HG03575 (cell line): ENCODE measurements at regions not wholly inside any gene's neighbourhood (a gene's known extent, or its start where the extent isn't known, plus 50 kb on each side); places are given as distances from the start of the nearest gene placed in this dataset.

ENCODE experiments used
- ATAC-seq: cut with Tn5 transposase; IDR thresholded peaks from one replicate; pipeline ENCODE4 v1.9.1; 2021; ENCODE audit not compliant: unreplicated experiment, insufficient number of reproducible peaks, low FRiP score; ENCODE audit errors: extremely low read depth

DNA sequence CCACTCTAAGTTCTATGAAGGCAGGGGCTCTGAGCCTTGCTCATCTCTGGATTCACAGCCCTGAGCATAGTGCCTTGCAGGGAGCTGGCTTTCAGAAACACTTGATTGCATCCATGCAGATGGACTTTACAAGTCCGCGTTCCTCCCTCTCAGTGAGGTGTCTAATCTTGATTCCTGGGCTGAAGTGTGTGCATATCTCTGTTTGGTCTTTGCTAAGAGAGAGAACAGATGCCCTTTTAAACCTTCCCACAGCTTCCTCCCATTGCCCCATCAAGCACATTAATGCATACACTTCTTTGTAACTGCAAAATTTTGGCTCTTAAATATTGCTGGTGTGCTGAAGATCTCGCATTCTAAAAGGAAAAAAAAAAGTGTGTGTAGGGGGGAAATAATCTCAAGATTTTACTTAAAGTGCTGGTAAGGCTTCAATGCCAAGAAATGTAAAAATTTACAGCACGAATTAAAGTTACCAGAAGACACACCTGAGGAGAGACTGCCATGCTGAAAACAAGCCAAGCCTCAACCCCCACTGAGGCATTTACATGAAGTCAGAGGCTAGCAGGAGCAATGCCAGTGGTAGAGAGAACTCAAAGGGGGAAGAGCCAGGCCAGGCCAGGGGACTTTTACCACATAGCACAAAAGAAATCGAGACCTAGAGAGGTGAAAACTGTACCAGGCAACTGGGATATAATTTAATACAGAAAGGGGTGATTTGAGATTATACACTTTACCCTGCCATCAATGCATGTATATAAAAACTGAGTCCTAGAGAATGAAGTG lies 492.1 kb downstream of the SOX6 start:
- ATAC-seq: no peak

DNA sequence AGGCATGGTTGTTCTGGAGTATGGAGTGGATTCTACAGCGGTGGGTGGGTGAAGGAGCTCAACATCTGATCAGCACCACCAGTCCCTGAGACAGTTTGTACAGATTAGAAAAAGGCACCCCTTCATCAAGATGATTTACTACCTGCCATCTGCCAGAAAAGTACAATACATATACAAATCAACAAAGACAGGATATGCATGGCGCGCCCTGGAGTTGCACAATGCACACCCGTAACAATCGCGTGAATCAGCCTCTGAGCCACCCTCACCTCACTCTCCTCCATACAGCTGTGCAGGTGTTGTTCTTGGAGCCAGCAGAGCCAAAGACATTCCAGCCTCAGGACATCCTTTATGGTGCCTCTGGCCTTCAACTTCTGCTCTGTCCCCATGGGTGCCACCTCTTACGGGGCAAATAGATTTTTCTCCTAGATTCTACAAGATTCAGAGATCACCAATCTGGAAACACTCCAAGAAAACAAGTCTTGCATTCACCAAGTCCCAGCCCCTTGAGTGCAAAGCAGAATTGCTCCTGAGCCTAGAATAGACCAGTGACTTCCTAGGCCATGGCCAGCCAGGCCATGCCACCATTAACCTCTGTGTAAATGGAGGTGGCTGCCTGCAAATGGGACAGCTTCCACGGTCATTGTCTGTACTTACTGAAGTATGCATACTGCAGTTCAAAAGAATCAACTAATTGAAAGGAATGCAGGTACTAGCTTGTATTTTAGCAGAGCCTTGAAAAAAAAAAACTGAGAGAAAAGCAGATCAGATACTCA lies 490.9 kb downstream of the SOX6 start:
- no peak for ATAC-seq

DNA sequence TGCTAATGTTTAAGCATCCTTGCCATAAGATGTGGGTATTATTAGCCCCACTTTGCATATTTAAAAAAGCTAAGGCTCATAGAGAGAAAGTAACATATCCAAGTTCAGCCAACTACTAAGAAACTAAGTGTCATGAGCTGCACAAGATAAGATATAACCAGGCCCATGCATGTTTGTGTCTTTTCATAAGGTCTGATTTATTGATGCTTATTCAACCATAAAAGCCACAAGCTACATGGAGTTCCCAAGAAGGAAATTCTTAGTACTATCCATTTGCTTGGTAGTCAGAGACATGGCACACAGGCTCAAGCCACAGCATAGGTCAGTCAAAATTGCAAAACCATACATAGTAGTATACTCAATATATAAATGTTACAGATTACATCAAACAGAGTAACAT lies 488.5 kb downstream of the SOX6 start:
- no peak for ATAC-seq

DNA sequence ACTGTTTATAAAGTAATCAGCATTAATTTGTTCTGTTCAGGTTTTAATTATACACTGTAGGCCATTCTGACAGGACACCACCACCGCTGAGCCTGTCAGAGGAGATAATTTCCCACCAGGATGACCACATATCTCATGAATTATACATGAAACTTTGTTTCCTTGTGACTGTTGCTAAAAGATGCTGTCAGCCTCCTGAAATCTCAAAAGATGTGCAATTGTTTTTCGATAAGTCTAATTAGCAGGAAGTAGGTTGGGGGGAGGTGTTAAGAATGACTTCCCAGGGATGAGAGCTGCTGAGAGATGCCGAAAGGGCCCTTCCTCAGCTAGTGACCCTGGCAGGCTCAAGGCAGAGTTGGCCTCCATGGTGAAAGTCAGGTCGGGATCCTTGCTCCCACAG lies 485.4 kb downstream of the SOX6 start:
- no peak for ATAC-seq

DNA sequence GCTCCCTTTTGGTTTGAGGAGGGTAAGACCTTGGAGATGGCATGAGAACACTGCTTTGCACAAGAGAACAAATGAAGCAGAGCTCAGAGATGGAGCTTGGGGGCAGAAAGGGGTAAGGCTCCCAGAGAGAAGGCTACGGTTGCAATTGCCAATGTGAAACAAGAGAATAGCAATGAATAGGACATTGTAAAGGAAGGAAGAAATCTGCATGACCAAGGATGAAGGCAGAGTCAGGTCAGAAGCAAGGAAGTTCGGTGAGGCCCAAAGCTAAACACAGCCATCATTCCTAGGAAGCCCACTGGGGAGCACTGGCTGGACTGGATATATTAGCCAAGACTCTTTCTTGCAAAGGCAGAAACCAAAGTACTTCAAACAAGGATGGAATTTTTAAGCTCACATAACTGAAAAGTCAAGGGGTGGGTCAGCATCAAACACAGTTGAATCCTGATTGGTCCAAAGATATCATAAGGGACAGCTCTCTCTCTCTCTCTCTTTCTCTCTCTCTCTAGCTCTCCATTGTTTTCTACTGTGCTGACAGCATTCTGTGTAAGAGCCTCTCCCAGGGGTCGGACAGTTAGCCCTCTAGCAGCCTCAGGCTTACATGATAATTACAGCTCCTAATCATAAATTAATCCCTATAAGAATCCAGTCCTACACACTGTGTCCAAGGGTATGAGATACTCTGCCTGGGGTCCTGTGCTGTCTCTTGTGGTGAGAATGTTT lies 484.3 kb downstream of the SOX6 start:
- ATAC-seq: no peak

DNA sequence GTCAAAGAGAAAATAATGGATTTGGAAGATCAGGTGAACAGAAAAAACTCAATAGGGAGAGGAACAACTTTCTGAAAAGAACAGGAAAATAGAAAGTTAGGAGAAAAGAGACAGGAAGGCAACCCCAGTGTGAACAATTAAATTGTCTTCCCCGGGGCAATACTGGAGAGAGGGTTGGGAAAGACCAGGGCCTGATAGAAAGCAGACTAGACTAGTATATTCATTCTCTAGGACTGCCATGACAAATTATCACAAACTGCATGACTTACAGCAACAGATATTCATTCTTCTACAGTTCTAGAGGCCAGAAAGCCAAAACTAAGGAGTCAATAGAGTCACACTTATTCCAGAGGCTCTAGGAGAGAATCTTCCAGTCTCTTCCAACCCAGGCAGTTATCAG lies 482.8 kb downstream of the SOX6 start:
- ATAC-seq: no peak

DNA sequence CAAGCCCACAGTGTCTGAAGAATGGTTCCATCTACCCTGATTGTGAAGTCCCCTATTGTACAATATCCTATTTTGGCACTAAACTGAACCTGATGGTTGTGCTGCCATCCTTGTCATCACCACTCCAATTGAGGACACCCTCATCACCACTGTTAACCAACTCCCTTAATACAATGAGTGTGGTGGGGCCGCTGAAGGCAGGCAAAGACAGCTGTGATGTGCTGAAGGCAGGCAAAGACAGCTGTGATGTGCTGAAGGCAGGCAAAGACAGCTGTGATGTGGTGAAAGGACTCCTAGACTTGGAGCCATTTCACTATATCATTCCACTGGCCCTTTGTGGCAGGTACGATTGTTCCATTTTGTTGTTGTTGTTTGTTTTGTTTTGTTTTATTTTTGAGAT lies 481.6 kb downstream of the SOX6 start:
- no peak for ATAC-seq

DNA sequence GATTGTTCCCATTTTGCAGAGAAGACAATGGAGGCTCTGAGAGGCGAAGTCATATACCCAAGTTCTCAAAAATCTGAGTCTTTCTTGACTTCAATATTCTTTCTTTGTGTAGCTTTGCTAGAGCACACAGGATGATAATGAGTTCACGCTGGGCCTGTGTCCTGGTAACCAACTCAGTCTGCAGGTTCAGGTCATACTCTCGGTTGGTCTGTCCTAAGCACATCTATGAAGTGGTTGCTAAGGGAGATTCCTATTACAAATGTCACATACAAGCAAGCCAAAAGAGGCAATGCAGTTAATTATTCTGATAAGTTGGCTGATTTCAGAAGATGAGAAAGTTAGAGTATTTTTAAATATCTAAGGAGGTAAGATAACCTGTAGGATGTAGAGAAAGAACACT lies 481.0 kb downstream of the SOX6 start:
- ATAC-seq: no peak

DNA sequence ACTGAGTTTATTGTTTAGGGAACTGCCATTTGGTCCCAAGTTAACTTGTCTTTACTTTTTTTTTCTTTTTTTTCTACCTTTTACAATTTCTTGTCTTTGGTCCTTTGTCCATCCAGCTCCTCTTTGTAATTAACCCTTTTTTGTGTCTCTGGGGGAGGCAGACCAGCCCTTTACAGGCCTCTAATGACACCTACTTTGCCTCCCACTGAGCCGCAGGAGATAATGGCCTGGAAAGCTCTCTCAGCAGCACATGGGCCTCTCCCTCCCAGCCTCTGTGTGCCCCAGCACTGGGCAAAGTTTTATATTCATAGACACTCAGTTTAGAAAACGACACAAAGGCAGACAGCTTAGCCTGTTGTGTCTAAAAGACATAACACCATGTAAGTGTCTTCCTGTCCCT lies 480.4 kb downstream of the SOX6 start:
- ATAC-seq: no peak

DNA sequence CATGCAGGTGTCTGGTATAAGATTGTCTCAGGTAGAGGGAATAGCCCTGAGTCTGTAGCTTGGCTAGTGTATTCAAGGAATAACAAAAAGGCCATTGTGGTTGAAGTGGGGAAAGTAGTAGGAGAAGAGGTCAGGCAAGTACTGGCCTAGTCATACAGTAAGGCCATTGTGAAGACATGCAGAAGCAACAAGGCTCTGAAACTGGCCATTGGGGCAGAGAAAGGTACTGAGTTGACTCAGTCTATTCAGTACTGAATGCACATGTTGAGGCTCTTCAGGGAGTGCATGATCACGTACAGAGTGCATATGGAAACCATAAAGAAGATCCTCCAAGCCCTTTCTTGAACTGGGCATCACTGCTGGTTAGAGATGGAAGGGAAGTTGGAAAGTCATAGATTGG lies 477.6 kb downstream of the SOX6 start:
- no peak for ATAC-seq

DNA sequence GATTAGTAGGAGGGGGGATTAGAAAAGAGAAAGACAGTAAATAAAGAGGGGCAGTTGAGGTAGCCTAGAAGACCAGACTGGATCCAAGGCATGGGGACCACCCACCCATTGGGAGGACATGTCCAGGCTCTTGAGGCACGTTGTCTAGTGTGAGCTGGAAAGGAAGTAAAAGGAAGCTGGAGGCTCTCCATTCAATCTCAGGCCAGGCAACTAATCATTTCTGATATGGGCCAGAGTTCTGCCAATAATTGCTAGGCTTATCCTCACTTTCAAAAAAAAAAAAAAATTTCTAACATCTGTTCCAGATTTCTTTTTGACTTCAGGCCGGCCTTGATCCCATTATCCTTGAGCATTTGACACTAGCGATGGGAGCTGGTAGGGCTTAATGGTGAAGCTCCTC lies 476.1 kb downstream of the SOX6 start:
- ATAC-seq: no peak

DNA sequence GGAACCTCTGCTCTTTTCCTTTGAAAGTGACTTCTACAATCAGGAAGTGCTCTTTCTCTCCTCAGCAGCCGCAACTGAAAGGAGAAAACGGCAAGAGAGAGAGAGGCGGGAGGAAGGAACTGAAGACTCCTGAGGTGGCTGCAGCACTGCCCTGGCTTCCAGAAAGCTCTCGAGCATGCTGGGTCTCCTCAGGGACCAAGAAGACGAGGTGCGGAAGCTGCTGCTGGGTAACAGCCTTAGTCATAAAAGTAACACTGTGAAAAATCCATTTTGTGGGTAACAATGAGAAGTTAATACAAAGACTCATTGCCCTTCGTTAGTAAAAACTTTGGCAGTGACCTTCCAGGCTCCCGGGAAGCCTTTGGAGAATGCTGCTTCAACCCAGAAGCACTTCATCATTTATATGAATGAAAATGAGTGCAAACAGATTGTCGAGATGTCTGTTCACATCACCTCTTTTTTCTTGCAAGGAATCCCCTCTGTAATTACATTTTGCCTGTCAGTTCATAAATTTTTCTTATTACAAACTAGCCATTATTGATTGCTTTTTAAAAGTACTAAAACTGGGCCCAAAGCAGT lies 473.4 kb downstream of the SOX6 start:
- no peak for ATAC-seq

DNA sequence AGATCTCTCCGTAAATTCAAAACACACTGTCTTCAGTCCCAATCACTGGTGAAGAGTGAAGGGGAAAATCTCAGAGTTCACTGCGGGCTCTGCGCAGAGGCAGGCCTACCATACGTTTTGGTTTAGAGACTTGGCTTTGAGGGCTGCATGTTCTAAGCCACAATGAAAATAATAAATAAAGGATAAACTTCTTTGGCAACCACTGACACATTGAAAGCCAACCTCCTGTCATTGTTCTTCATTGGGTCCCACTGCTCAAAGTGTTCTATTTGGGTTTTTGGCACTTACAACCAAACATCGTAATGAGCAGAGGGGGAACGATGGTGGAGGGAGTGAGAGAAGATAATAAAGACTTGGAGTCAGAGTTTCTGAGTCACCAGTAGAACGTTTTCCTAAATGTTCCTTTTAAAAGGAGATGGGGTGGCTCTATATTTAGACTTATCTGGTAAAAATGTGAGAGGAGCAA lies 472.9 kb downstream of the SOX6 start:
- ATAC-seq: no peak

DNA sequence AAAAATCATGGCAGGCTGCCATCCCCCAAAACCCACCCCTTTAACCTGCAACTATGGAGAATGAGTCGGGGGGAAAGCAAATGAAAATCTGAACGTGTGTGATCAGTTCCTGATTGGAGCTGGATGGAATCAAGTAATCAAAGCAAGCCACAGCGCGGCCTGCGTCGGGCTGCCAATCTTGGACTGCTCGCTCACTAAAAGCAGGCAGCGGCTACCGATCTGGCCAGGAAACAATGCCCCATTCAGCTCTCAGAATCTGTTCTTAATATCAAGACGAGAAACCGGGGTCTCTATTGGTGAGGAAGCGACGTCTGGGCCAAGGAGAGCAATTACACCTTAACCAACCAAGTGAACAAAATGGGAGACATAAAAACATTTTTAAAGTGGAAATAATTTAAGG lies 472.2 kb downstream of the SOX6 start:
- ATAC-seq: no peak

DNA sequence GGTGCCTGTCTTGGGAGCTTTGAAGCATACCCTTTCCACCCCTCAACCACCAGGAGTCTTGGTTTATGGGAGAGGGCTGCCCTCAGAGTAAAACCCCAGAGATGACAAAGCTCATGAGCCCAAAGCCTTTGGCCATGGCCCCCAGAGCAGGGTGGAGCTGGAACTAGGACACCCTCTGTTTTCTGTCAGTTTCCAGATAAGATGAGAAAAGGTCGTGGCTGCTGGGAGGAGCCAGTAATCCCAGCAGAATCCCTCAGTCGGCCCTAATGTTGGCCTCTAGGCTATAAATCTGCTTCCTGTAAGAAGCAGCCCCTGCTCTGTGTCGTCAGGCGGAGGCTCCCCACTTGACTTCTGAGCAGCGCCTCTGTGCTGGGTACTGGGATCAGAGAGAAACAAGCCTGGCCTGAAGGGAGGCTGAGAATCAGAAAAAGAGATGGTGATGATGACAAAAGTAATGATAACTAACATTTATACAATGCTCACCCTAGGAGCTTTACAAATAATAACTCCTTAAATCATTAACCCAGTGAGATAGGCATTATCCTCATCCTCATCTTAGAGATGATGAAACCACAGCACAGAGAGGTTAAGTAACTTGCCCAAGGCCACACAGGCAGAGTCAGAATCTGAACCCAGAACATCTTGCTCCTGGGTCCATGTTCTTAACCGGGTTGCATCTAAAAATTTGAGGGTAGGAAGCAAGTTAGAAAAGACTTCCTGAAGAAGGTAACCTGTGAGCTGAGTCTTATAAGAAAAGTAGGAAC lies 471.4 kb downstream of the SOX6 start:
- no peak for ATAC-seq

DNA sequence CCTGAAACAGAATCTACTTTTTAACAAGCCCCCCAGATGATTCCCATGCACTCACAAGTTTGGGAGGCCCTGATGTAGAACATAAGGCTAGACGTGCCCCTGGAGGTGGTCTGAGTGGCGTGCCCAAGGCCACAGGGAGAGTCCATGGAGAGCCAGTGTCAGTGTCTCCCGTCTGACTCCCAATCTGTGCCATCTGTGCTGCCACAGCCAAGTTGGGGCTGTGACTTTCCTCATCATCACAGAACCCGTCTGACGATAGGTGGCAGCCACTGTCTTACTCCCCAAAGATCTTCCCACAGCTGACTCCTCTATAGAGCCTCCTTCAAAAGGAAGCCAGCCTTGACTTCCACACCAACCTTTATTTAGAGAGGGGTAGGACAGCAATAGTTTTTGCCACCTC lies 470.5 kb downstream of the SOX6 start:
- no peak for ATAC-seq

DNA sequence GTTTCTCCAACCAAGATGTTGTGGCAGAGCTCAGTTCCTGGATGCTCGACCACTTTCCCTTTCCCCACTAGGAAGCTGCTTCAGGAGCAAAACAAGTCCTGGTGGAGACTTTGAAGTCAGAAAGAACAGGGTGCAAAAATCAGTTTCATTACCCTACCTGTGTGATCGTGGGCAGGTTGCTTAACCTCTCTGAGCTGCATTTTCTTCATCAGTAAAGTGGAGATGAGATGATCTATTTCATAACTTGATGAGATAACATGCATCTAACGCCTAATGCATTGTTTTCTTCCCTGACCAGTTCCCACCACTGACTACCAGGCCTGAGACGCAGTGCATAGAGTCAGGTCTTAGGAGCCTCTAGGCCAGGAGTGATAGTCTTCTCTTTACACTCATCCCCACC lies 470.0 kb downstream of the SOX6 start:
- no peak for ATAC-seq

DNA sequence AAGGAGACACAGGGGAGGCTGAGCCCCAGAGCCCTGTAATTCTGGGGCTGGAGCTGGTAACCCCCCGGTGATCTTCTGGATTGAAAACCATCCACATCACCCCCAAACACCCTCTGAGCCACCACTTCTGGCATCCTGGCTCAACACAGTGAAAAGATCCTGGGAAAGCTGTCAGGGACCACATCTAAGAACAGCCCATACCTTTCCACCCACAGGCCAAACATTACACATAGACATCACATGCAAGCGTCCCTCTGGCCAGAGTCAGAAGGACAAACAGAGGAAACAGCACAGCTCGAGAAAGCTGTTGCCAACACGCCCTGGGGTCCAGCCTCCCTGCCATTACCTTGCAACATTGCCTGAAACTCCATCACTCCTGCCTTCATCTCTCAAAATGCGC lies 469.5 kb downstream of the SOX6 start:
- ATAC-seq: no peak
